HG03378 (cell line): ENCODE measurements at regions not wholly inside any gene's neighbourhood (a gene's known extent, or its start where the extent isn't known, plus 50 kb on each side); places are given as distances from the start of the nearest gene placed in this dataset.
A peak's percentile ranks its signal among the peaks of the same experiment; 100 is the strongest.

Experiments used
- ATAC-seq: cut with Tn5 transposase; IDR thresholded peaks from one replicate; pipeline ENCODE4 v1.9.1; 2021; ENCODE audit warnings: mild to moderate bottlenecking, moderate library complexity; ENCODE audit not compliant: unreplicated experiment

- no peak for ATAC-seq
Measured at GRCh38 chr2:155696571-155696970, 636.0 kb downstream of the NR4A2 start.

GRCh38 chr2:155695505-155695904, 637.0 kb downstream of the NR4A2 start:
- no peak for ATAC-seq

- ATAC-seq, result no peak
Measured at GRCh38 chr2:155692856-155693255, 639.7 kb downstream of the NR4A2 start.

GRCh38 chr2:155692106-155692505, 640.4 kb downstream of the NR4A2 start:
- ATAC-seq, result no peak

DNA sequence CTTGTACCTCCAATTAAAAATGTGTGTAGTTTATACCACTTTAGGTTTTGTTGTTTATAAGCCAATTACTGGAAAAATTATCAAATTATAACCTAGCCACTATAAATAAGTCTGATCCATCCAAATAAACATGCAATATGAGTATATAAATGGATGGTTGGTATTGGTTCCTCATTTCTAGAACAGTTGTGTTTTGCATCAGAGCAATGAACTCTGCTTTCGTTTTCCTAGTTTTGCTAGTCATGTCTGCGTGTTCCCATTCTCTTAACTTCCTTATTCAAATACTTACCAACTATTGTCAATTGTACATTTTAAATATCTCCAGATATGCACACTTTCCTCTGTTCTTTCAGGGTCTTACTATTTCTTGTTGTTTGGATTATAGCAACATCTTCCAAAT, 641.7 kb downstream of the NR4A2 start:
- peak; percentile 91 for ATAC-seq

- ATAC-seq, result no peak
Measured at GRCh38 chr2:155689791-155690190, 642.7 kb downstream of the NR4A2 start.

- no peak for ATAC-seq
Measured at GRCh38 chr2:155687181-155687580, 645.3 kb downstream of the NR4A2 start.

- ATAC-seq, result no peak
Measured at GRCh38 chr2:155679647-155680046, 652.9 kb downstream of the NR4A2 start.

- no peak for ATAC-seq
Measured at GRCh38 chr2:155675920-155676319, 656.6 kb downstream of the NR4A2 start.

DNA sequence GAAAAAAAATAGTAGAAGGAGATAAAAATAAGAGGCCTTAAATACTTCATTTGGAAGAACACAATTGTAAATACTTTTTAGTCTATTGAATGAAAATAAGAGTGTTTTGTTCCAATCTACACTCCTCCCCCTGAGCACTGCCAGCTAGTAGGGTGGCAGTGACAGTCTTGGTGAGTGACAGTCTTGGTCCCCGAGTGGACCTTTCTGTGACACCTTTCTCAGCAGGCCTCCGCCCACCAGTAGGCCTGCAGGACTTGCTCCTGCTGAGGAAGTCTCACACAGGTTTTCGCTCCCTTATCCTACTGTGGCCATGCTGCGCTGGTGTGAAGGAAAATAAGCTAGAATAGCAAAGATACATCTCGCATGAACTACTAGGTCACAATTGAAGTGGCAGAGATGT, 666.8 kb downstream of the NR4A2 start:
- no peak for ATAC-seq

DNA sequence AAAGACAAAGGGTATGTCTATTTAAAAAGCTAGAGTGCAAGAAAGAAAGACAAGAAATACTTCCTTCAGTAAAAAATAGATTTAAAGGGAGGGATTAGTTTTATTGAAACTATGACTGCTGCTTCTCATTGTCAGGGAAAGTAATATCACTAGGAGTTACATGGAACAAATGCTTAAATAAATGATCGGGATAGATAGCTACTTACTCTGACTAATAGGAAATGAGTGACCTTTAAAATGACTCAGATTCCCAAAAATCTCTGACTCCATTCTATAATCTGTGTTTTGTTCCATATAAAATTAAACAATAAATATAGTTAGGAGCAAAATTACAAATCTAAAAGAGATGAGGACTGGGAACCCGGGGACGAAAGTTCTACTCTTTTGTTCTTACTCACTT, 669.3 kb downstream of the NR4A2 start:
- ATAC-seq, result no peak

GRCh38 chr2:155662224-155662623, 670.3 kb downstream of the NR4A2 start:
- ATAC-seq, result no peak

DNA sequence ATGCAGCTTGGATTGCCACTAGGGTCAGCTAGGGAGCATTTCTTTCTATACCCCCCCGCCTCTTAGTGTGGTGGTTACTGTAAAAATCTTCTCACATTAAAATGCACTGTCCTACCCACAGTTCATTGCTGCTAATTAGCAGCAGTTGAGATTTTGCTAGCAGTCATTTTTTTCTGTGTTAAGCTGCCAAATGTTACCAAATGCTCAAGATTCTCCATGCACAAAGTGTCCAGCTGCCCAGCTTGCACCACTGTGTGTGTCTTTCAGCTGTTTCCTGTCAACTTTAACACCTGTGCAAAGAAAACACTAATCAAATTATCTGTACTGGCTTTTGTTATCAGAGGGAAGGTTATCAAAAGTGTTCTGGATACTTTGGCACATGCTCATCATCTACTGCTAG, 679.3 kb downstream of the NR4A2 start:
- no peak for ATAC-seq

GRCh38 chr2:155651851-155652250, 680.7 kb downstream of the NR4A2 start:
- no peak for ATAC-seq

DNA sequence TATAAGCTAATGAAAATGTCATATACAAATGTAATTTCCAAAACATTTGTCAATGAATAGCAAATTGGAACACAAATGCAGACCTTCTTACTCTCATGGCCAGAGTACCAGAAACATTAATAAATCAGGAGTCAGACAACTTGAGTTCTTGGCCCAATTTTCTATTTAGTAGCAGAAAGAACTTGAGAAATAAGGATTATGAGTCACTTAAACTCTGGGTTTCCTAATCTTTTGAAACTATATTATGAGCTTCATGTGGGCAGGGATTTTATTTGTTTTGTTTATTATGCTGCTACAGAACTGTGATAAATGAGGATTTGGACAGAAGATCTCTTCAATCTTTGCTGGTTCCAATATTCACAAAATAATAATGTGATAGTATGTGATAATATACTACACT, 686.7 kb downstream of the NR4A2 start:
- ATAC-seq, result no peak

DNA sequence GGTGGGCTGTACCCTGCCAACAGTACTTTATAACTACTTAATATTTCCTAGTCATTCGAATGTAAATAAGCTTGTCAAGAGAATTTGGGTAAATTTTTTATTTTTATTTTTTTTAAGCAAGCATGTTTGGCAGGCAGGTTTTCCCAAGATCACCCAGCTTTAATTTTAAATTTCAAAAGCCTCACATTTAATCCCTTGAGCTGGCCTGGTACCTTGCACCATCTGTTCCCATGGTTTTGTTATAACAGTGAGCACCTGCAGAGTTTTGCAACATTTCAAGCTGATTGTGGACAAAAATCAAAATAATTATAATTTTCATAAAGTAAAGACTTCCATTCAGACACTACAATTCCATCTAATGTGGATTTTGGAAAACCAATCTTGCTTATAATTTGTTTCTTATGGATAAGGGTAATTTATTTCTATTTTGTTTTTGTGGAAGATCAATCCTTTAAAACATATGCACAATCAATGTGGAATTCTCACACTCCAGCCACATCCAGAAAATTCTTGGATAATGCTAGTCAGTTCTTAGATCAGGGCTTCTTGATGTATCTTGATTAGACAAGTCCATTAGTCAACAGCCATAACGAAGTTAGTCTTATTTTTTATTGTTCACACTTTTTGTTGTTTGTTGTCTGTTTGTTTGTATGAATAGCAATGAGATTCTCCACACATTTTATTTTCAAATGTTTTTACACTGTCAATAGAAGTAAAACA, 689.3 kb downstream of the NR4A2 start:
- ATAC-seq, result no peak

DNA sequence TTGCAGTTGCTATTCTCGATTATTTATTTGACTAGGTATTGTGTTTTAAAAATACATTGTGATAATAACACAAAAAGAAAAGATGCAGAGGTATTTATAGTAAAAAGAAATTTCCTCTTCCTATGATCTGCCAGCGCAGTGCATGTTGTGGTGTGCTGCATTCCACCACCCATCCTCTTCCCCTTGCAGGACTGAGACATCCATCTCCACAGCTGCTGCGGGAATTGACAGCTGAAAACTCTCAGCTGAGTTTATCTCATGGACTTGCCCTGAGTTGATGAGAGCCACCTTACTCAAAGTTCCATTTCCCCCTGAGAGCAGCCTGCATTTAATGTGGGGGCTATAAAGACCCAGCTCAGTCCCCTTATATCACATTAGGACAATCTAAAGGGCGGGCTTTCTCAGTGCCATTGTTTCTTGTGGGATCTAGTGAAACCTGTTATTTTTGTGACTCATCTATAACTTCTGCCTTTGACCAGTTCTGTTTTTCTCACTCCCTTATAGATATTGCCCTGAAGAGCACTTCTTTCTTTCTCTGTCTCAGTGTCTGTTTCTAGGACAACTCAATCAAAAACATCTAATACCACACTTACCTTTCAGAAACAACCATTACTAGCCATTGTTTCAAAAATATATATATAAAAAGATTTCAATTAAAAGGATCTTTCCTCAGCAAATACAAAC, 698.5 kb downstream of the NR4A2 start:
- no peak for ATAC-seq

DNA sequence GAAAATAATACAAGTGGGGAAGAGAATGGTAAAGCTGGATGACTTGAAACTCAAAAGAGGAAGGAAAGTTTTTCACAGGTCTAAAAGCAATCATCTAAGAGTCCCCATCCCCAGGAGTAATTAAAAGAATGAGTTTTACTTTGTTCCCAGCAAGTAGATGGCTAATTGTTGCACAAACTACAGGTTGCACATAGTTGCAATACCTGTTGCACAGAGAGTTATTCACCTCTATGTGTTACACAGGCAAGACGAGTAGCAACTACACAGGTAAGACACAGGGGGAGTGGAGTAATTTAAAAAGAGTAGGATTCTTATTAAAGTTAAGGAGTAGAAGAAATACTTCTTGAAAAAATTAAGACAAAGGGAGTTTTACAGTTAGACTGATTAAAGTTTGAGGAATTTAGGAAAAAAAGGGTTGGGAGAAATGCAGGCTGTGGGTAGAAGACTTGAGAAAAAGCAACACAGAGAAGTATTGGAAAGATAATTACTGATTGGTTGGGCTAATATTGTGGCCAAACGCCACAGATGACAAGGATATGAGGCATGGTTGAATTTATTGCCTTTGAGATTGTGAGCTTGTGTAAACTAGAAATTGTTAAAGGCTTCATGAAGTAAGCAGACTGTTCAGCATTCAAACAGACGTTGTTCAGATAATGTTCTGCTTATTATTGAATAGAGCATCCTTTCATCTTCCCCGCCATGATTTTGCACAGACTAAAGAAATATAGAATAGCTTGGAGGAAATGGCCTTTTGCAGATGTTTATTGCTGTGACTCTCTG, 699.3 kb downstream of the NR4A2 start:
- ATAC-seq, result no peak

DNA sequence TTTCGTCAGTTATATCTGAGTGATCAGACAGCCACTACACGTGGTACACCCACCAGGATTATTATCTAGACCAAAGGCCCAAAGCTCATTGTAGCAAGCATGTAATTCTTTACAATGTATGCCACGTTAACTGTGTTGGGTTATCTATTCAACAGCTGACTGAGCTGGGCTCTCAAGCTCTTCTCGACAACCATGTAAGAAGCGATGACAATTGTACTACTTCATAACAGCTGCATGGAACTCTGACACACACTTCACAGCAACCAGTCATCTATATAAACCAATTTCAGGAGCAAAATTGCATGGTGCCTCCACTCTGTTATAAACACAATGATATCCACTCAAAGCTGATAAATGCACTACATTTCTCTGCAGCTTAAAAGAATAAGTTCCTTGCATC, 701.8 kb downstream of the NR4A2 start:
- no peak for ATAC-seq

DNA sequence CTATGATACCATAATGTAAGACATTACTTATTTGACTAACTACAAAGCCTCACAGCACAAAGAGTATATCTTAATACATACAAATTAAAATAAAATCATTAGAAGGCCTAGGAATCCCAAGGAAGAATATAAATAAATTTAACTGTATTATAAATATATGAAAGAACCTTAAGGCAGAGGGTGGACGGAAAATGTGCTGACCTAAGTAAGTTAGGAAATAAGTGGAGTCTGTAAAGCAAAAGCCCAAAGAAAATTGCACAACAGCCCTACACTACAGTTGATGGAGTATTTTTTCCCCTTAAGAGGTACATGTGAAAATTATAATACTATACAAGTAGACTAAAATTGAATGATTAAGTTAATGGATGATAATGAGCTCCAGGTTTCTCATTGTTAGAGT, 710.1 kb downstream of the NR4A2 start:
- no peak for ATAC-seq

GRCh38 chr2:155600914-155601760, 731.4 kb downstream of the NR4A2 start:
- ATAC-seq, result no peak
